Activated T-helper 17 cell treated with anti-CD3 and anti-CD28 coated beads, Interleukin-2, amount 50 U/mL, for 72 hours (primary cell): ENCODE measurements at regions not wholly inside any gene's neighbourhood (a gene's known extent, or its start where the extent isn't known, plus 50 kb on each side); places are given as distances from the start of the nearest gene placed in this dataset.
"Not testable (repeated sequence)": the region's sequence is repeated elsewhere in the genome, so short reads cannot be mapped to it uniquely, and the experiment has no call there.

Experiments
- ATAC-seq: fragments of 150-1000 bp; cut with Tn5 transposase; replicated peaks from 2 replicates; pipeline ENCODE4 v1.10.0; 2021; ENCODE audit warnings: mild to moderate bottlenecking, moderate library complexity
- H3K27ac Mint-ChIP-seq: one replicate; pipeline ENCODE4 v1.8.0; 2022; ENCODE audit warnings: mixed read lengths
- H3K27me3 Mint-ChIP-seq: one replicate; pipeline ENCODE4 v1.8.0; 2022; ENCODE audit warnings: mixed read lengths
- H3K36me3 Mint-ChIP-seq: one replicate; pipeline ENCODE4 v1.8.0; 2022; ENCODE audit warnings: low read depth, mild to moderate bottlenecking, mixed read lengths
- H3K4me1 Mint-ChIP-seq: one replicate; pipeline ENCODE4 v1.8.0; 2022; ENCODE audit warnings: mixed read lengths
- H3K4me3 Mint-ChIP-seq: one replicate; pipeline ENCODE4 v1.8.0; 2022; ENCODE audit warnings: mild to moderate bottlenecking, mixed read lengths
- H3K9me3 Mint-ChIP-seq: one replicate; pipeline ENCODE4 v1.8.0; 2022; ENCODE audit warnings: mixed read lengths

DNA sequence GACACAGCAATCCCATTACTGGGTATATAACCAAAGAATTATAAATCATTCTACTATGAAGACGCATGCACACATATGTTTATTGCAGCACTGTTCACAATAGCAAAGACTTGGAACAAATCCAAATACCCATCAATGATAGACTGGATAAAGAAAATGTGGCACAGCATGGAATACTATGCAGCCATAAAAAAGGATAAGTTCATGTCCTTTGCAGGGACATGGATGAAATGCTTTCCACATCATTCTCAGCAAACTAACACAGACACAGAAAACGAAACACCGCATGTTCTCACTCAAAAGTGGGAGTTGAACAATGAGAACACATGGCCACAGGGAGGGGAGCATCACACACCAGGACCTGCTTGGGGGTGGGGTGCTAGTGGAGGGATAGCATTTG lies 613.0 kb downstream of the RFPL4B start:
- H3K9me3 Mint-ChIP-seq, H3K4me3 Mint-ChIP-seq, H3K27ac Mint-ChIP-seq, H3K4me1 Mint-ChIP-seq, H3K27me3 Mint-ChIP-seq, H3K36me3 Mint-ChIP-seq, ATAC-seq: not testable (repeated sequence)

DNA sequence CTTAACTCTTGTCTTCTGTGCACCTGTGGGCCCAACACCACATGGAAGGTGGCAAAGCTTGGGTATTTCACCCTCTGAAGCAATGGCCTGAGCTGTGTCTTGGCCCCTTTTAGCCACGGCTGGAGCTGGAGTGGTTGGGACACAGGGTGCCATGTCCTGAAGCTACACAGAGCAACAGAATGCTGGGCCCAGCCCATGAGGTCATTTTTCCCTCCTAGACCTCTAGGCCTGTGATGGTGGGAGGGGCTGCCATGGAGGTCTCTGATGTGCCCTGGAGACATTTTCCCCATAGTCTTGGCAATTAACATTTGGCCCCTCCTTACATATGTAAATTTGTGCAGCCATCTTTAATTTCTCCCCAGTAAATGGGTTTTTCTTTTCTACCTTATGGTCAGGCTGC lies 620.8 kb downstream of the RFPL4B start:
- Mint-ChIP-seq H3K36me3 (no peaks in the 10 kb centered on the region), H3K9me3 (peaks cover 5% of the 10 kb centered on the region), H3K27me3 (no peaks in the 10 kb centered on the region), H3K4me1 (no peaks in the 10 kb centered on the region), H3K27ac (no peak overlapping the region), H3K4me3 (no peak overlapping the region)
- ATAC-seq, result no peak

DNA sequence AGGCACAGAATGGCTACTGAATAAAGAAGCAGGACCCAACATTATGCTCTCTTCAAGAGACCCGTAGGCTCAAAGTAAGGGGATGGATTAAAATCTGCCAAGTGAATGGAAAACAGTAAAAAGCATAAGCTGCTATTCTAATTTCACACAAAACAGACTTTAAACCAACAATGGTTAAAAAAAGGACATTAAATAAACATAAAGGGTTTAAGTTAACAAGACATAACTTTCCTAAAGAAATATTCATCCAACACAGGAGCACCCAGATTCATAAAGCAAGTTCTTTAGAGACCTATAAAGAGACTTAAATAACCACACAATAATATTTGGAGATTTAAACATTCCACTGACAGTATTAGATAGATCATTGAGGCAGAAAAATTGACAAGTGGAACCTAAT lies 624.5 kb downstream of the RFPL4B start:
- H3K9me3 Mint-ChIP-seq, result peaks cover 5% of the 10 kb centered on the region
- no peak overlapping the region for H3K27ac Mint-ChIP-seq
- ATAC-seq, result no peak
- H3K4me1 Mint-ChIP-seq, result no peaks in the 10 kb centered on the region
- no peaks in the 10 kb centered on the region for H3K27me3 Mint-ChIP-seq
- H3K4me3 Mint-ChIP-seq, result no peak overlapping the region
- no peaks in the 10 kb centered on the region for H3K36me3 Mint-ChIP-seq

DNA sequence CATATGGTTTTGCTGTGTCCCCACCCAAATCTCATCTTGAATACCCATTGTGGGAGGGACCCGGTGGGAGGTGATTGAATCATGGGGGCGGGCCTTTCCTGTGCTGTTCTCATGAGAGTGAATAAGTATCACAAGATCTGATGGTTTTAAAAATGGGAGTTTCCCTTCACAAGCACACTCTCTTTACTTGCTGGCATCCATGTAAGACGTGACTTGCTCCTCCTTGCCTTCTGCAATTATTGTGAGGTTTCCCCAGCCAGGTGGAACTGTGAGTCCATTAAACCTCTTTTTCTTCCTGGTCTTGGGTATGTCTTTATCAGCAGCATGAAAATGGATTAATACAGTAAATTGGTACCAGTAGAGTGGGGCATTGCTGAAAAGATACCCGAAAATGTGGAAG lies 627.8 kb downstream of the RFPL4B start:
- not testable (repeated sequence) for H3K4me1 Mint-ChIP-seq, ATAC-seq

DNA sequence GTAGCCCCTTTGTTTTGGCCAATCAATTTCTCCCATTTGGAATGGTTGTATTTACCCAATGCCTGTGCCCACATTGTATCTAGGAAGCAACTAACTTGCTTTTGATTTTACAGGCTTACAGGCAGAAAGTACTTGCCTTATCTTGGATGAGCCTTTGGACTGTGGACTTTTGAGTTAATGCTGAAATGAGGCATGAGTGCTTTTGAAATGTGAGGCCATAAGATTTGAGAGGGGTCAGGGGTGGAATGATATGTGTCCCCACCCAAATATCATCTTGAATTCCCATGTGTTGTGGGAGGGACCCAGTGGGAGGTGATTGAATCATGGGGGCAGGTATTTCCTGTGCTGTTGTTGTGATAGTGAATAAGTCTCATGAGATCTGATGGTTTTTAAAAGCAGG lies 629.4 kb downstream of the RFPL4B start:
- H3K4me3 Mint-ChIP-seq, H3K4me1 Mint-ChIP-seq, ATAC-seq, H3K27ac Mint-ChIP-seq, H3K36me3 Mint-ChIP-seq, H3K9me3 Mint-ChIP-seq, H3K27me3 Mint-ChIP-seq: not testable (repeated sequence)

More for the DNA sequence above, 627.8 kb downstream of the RFPL4B start:
- not testable (repeated sequence) for H3K36me3 Mint-ChIP-seq, H3K4me3 Mint-ChIP-seq, H3K27me3 Mint-ChIP-seq, H3K27ac Mint-ChIP-seq, H3K9me3 Mint-ChIP-seq

DNA sequence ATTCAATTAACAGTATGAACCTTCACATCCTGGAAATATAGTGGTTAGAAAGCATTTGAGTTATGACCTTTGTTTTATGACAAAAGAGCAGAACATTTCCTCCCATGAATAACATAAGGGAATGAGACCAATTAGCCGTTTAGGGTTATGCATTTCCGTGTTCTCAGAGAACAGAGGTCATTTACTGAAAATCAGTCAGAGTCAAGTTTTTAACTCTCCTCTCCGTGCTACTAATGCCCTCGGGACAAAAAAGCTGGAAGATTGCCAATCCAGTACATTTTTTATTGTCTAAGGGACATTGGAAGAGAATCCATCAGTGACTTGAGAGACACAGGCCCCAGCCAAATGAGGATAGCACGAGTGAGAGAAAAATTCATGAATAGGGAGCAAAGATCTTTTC lies 632.7 kb downstream of the RFPL4B start:
- H3K4me1 Mint-ChIP-seq, result no peaks in the 10 kb centered on the region
- H3K9me3 Mint-ChIP-seq, result peaks cover 6% of the 10 kb centered on the region
- ATAC-seq, result no peak
- H3K36me3 Mint-ChIP-seq, result no peaks in the 10 kb centered on the region
- no peak overlapping the region for H3K27ac Mint-ChIP-seq
- H3K27me3 Mint-ChIP-seq, result no peaks in the 10 kb centered on the region
- no peak overlapping the region for H3K4me3 Mint-ChIP-seq

DNA sequence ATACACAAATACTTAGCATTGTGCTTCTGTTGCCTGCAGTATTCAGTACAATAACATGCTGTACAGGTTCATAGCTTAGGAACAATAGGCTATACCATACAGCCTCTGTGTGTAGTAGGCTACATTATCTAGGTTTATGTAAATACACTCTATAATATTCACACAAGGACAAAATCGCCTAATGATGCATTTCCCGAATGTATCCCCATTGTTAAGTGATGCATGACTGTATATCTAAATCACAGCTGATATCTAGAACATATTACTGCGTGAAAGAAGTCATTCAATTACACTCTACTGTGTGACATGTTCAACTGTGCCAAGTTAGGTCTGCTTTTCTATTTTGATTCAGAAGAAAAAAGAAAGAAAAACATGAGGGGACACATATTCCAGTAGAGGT lies 633.5 kb downstream of the RFPL4B start:
- no peaks in the 10 kb centered on the region for H3K36me3 Mint-ChIP-seq
- peaks cover 6% of the 10 kb centered on the region for H3K9me3 Mint-ChIP-seq
- no peak overlapping the region for H3K27ac Mint-ChIP-seq
- no peak for ATAC-seq
- H3K4me1 Mint-ChIP-seq, result no peaks in the 10 kb centered on the region
- no peaks in the 10 kb centered on the region for H3K27me3 Mint-ChIP-seq
- H3K4me3 Mint-ChIP-seq, result no peak overlapping the region

DNA sequence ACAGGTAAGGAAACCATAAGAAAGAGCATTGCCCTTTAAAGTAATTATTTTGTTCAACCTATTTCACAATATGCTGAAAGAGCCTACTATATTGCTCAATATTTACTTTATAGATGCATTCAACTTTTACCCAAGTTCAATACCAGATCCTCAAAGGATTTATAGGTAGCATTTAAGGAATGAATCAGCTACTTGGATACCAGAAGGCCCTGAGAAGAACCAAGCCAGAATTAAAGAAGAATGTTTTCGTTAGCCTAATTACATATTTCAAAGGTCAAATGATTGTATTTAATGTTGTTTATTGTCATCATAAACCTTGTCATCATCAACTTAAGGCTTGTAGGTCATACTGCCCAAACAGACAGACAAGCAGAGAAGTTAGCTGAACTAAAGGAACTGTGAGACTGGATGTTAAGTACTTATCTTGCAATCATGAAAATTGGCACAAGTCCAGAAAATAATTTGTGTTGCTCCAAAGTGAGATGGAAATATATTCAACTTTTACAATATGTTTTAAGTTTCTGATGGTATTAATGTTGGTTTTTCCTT lies 636.7 kb downstream of the RFPL4B start:
- H3K27ac Mint-ChIP-seq, result no peak overlapping the region
- H3K27me3 Mint-ChIP-seq, result no peaks in the 10 kb centered on the region
- H3K36me3 Mint-ChIP-seq, result no peaks in the 10 kb centered on the region
- no peak overlapping the region for H3K4me3 Mint-ChIP-seq
- no peak for ATAC-seq
- H3K9me3 Mint-ChIP-seq, result no peaks in the 10 kb centered on the region
- H3K4me1 Mint-ChIP-seq, result no peaks in the 10 kb centered on the region

DNA sequence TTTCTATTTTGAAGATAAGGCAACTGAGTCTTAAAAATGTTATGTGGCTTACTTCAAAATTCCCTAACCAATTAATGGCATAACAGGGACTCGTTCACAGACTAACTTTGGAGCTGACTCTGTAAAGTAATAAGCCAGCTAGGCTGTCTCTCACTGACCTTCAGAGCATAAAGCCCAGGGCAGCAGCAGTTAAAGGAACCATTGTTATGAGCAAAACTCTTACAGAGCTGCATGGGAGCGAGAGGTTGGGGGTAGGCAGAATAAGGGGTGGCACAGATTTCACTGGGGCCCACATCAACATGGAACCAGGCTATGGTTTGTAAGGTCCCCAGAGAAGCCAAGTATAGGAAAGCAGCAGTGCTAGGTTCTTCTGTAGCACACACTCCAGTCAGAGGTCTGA lies 637.8 kb downstream of the RFPL4B start:
- H3K4me3 Mint-ChIP-seq, result no peak overlapping the region
- no peaks in the 10 kb centered on the region for H3K36me3 Mint-ChIP-seq
- no peaks in the 10 kb centered on the region for H3K4me1 Mint-ChIP-seq
- peaks cover 4% of the 10 kb centered on the region for H3K9me3 Mint-ChIP-seq
- no peaks in the 10 kb centered on the region for H3K27me3 Mint-ChIP-seq
- no peak overlapping the region for H3K27ac Mint-ChIP-seq
- ATAC-seq, result no peak

DNA sequence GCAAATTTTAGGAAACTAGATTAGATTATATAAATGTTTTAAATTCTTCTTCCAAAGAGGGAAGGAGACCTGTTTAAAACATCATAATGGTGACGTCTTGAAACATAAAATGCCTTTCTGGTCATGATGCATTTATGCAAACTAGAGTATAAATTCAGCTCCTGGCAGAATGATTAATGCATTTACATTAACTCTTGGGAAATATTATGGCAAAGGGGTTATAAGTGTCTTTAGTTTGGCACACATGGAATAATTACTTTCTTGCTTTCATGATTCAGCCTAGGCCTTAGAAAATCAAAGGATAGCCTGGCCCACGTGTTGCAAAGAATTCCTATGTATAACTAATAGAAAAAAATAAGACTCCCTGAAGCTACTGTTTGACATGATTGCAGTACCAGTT lies 639.2 kb downstream of the RFPL4B start:
- H3K9me3 Mint-ChIP-seq, result peaks cover 4% of the 10 kb centered on the region
- H3K27ac Mint-ChIP-seq, result no peak overlapping the region
- no peaks in the 10 kb centered on the region for H3K36me3 Mint-ChIP-seq
- H3K4me1 Mint-ChIP-seq, result no peaks in the 10 kb centered on the region
- no peak overlapping the region for H3K4me3 Mint-ChIP-seq
- H3K27me3 Mint-ChIP-seq, result no peaks in the 10 kb centered on the region
- ATAC-seq, result no peak

DNA sequence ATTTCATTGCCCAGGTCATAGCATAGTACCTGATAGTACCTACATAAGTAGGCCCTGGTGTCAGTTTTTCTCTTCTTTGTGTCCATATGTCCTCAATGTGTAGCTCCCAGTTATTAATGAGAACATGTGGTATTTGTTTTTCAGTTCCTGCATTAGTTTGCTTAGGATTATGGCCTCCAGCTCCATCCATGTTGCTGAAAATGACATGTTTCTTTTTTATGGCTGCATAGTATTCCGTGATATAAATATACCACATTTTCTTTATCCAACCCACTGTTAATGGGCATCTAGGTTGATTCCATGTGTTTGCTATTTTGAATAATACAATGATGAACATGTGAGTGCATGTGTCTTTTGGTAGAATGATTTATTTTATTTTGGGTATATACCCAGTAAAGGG lies 641.6 kb downstream of the RFPL4B start:
- H3K4me3 Mint-ChIP-seq, result no peak overlapping the region
- H3K27ac Mint-ChIP-seq, result no peak overlapping the region
- no peaks in the 10 kb centered on the region for H3K4me1 Mint-ChIP-seq
- H3K9me3 Mint-ChIP-seq, result peaks cover 4% of the 10 kb centered on the region
- no peaks in the 10 kb centered on the region for H3K36me3 Mint-ChIP-seq
- ATAC-seq, result no peak
- H3K27me3 Mint-ChIP-seq, result no peaks in the 10 kb centered on the region

DNA sequence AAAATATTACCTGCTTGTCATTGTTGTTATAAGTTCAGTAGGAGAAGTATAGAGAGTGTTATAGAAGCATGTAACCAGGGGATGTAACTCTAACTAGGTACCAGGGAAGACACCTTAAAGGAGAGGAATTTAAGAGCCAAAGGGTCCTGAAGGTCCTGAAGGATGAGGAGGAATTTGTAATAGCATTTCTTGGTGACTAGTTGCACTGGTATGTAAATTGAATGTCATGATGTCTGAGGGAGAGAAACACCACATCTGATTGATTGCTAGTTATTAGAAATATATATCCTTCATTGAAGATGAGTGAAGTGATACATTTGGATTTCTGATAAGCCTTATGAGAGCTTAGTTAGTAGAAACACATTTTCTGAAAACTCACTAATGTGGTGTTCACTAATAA lies 643.8 kb downstream of the RFPL4B start:
- Mint-ChIP-seq H3K4me1 (no peaks in the 10 kb centered on the region), H3K36me3 (no peaks in the 10 kb centered on the region), H3K27me3 (no peaks in the 10 kb centered on the region), H3K4me3 (no peak overlapping the region), H3K9me3 (peaks cover 4% of the 10 kb centered on the region), H3K27ac (no peak overlapping the region)
- no peak for ATAC-seq

DNA sequence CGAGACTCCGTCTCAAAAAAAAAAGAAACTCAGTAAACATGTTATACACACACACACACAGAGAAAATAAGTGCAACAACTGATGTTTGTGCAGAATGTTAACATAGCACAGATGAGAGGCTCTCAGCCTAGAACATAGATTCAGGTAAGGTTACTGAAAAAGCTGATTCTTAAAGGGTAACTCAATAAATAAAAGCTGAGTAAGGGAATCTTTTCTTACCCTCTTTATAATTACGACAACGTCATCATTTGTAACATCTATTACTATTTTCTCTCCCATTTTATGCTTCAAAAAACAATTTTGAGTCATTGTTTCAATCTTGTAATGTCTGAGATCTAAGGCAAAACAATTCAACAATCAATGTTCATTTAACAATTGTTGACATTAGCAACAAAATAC lies 644.8 kb downstream of the RFPL4B start:
- no peak overlapping the region for H3K27ac Mint-ChIP-seq
- H3K27me3 Mint-ChIP-seq, result no peaks in the 10 kb centered on the region
- H3K4me1 Mint-ChIP-seq, result no peaks in the 10 kb centered on the region
- ATAC-seq, result no peak
- H3K4me3 Mint-ChIP-seq, result no peak overlapping the region
- H3K36me3 Mint-ChIP-seq, result no peaks in the 10 kb centered on the region
- peaks cover 4% of the 10 kb centered on the region for H3K9me3 Mint-ChIP-seq

DNA sequence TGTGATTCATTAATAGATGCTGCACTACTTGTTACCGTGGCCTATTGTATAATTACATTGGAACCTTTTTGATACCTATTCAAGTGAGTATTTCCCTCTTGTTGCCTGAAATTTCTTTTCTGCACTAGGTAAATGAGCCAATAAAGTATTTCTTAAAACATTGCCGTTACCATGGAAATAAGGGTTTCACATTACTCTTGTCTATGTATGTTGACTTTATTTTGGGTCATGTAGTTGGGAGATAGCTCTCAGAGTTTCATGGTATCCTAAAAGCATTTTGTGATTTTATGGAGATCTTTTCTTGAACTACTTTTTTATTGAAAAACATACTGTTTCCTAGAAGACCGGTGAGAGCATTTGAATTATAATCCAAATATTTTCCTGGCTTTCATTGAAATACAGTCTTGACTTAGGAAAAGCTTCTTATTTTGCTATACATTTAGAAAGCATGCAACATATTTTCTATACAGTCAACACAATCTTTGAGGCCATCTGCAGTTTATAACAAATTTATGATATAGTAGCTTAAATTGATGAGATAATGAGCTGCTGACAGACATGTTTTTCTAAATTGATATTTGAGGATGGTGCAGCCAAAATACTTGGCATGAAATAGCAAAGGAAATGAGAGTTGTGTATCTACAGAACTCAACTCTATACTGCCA lies 650.4 kb downstream of the RFPL4B start:
- no peaks in the 10 kb centered on the region for H3K27me3 Mint-ChIP-seq
- H3K36me3 Mint-ChIP-seq, result no peaks in the 10 kb centered on the region
- no peak overlapping the region for H3K4me3 Mint-ChIP-seq
- ATAC-seq, result no peak
- no peak overlapping the region for H3K27ac Mint-ChIP-seq
- H3K4me1 Mint-ChIP-seq, result no peaks in the 10 kb centered on the region
- no peaks in the 10 kb centered on the region for H3K9me3 Mint-ChIP-seq

DNA sequence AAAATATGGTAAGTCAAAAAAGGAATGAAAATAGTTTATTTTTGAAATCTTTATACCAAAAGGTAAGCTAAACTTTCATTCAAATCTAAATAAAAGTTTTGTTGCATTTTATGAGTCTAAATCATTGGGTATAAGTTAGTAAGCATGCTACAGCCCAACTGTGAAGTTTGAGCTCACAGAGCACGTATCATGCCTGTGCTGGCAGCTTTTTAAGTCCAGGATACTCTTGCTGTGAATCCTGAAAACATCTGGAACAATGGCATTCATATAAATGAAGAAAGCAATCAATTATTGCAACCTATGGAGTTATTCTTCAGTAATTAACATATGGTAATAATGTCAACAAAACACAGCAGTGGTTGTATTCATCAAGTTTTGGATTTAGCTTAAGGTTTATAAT lies 656.9 kb downstream of the RFPL4B start:
- Mint-ChIP-seq H3K4me3 (no peak overlapping the region), H3K4me1 (no peaks in the 10 kb centered on the region), H3K36me3 (no peaks in the 10 kb centered on the region), H3K27ac (no peak overlapping the region), H3K9me3 (no peaks in the 10 kb centered on the region), H3K27me3 (no peaks in the 10 kb centered on the region)
- ATAC-seq, result no peak
